Upper lobe of left lung (tissue), 6 donors: ENCODE measurements at regions not wholly inside any gene's neighbourhood (a gene's known extent, or its start where the extent isn't known, plus 50 kb on each side); places are given as distances from the start of the nearest gene placed in this dataset.

Experiments
- ATAC-seq, 2 donors: fragments of 200-7000 bp; cut with Tn5 transposase; one replicate each; pipeline ENCODE4 v1.9.1; 2022; ENCODE audit warnings: mild to moderate bottlenecking in 2 of 2, moderate library complexity in 2 of 2; ENCODE audit not compliant: low FRiP score in 2 of 2
- DNase-seq, 2 donors: peaks; one replicate each; pipeline ENCODE4 v3.0.0-alpha.2; 2019 to 2020
- H3K27ac ChIP-seq, 4 donors: fragments of 200-600 bp; sonication (generic); one replicate each; pipeline ENCODE4 v1.5.1; 2016 to 2019
- H3K27me3 ChIP-seq, 4 donors: fragments of 200-600 bp; sonication (generic); one replicate each; pipeline ENCODE4 v1.5.1; 2017 to 2019
- H3K36me3 ChIP-seq, 4 donors: fragments of 200-600 bp; sonication (generic); one replicate each; pipeline ENCODE4 v1.5.1; 2016 to 2019
- H3K4me1 ChIP-seq, 4 donors: fragments of 200-600 bp; sonication (generic); one replicate each; pipeline ENCODE4 v1.5.1; 2018 to 2019
- H3K4me3 ChIP-seq, 4 donors: fragments of 200-600 bp; sonication (generic); one replicate each; pipeline ENCODE4 v1.5.1; 2017 to 2019; ENCODE audit warnings: mild to moderate bottlenecking in 2 of 4, moderate library complexity in 1 of 4
- H3K9me3 ChIP-seq, 4 donors: fragments of 200-600 bp; sonication (generic); one replicate each; pipeline ENCODE4 v1.5.1; 2018 to 2019
- EP300 ChIP-seq, 4 donors: sonication (generic); formaldehyde crosslinking; IDR thresholded peaks; one replicate each; pipeline ENCODE4 v1.5.1; 2017; ENCODE audit warnings: antibody characterized with exemption in 4 of 4, control low read depth in 2 of 4
- POLR2A ChIP-seq, 4 donors: fragments of 450-650 bp; IDR thresholded peaks; one replicate each; pipeline ENCODE4 v1.5.1; 2016 to 2017; ENCODE audit warnings: antibody characterized with exemption in 4 of 4, mild to moderate bottlenecking in 2 of 4
- POLR2AphosphoS5 ChIP-seq, 2 donors: sonication (generic); formaldehyde crosslinking; IDR thresholded peaks; one replicate each; pipeline ENCODE4 v1.5.1; 2017; ENCODE audit warnings: antibody characterized with exemption in 2 of 2
- WGBS, 2 donors: methylation state at CpG; one replicate each; pipeline ENCODE4 v1.1.5; 2017 to 2018; 5-methylcytosine and 5-hydroxymethylcytosine counted together
- TF ChIP-seq, protein P1 (sequence below), 6 experiments: fragments of 450-650 bp in 4 of 6; fragments of 200-600 bp in 2 of 6; sonication (generic) in 2 of 6; IDR thresholded peaks; one replicate each; pipeline ENCODE4 v1.5.1; 2016 to 2019; ENCODE audit warnings: antibody characterized with exemption in 6 of 6
- donor health status: DM: no; HTN: no; CAD: no; lungs with moderate emphysema.
- donor health status: DM: no; HTN: yes; CAD: no; lungs with severe emphysema.

DNA sequence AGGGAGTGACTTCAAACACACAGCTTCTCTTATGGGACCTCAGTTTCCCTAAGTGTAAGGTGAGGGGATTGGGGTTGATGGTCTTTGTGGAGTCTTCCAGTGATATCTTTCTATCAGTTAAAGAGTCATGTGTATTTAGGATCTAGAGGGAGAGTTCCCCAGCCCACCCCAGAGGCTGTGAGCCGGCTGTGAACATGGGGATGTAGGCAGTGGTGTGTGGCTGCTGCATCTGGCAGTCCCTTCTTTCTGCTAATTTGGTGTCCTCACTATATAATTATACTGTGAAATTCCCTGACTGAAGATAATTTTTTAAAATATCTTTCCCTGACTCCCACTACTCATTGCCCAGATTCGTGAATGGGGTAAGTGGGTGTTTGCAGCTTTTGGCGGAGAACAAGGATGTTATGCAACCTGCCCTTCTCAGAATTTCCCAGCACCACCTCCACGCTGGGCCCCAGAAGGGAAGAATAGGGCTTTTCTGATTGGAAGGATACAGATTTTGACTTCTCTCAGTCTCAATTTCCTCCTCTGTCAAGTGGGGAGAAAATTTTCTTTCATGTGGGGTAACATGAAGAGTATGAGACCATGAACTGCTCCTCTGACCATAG, 79.0 kb upstream of the RASGRF1 start:
- no peak overlapping the region for H3K4me3 ChIP-seq
- TF ChIP-seq, protein P1, sequence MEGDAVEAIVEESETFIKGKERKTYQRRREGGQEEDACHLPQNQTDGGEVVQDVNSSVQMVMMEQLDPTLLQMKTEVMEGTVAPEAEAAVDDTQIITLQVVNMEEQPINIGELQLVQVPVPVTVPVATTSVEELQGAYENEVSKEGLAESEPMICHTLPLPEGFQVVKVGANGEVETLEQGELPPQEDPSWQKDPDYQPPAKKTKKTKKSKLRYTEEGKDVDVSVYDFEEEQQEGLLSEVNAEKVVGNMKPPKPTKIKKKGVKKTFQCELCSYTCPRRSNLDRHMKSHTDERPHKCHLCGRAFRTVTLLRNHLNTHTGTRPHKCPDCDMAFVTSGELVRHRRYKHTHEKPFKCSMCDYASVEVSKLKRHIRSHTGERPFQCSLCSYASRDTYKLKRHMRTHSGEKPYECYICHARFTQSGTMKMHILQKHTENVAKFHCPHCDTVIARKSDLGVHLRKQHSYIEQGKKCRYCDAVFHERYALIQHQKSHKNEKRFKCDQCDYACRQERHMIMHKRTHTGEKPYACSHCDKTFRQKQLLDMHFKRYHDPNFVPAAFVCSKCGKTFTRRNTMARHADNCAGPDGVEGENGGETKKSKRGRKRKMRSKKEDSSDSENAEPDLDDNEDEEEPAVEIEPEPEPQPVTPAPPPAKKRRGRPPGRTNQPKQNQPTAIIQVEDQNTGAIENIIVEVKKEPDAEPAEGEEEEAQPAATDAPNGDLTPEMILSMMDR (IDR thresholded peaks at IDR 0.05): no peak
- TF ChIP-seq POLR2AphosphoS5 (IDR thresholded peaks at IDR 0.05) (no peak), POLR2A (IDR thresholded peaks at IDR 0.05) (no peak), EP300 (IDR thresholded peaks at IDR 0.05) (no peak)
- ATAC-seq: no peak
- H3K27ac ChIP-seq: no peak overlapping the region
- DNase-seq: no peak
- WGBS, 2 donors: 43 to 45% methylated on average over 4 of the region's 4 CpGs
- no peaks in the 10 kb centered on the region for H3K36me3 ChIP-seq
- peaks cover 0 to 8% (median 0%) of the 10 kb centered on the region in 4 donors for H3K4me1 ChIP-seq
- H3K9me3 ChIP-seq: no peaks in the 10 kb centered on the region
- H3K27me3 ChIP-seq: no peaks in the 10 kb centered on the region

DNA sequence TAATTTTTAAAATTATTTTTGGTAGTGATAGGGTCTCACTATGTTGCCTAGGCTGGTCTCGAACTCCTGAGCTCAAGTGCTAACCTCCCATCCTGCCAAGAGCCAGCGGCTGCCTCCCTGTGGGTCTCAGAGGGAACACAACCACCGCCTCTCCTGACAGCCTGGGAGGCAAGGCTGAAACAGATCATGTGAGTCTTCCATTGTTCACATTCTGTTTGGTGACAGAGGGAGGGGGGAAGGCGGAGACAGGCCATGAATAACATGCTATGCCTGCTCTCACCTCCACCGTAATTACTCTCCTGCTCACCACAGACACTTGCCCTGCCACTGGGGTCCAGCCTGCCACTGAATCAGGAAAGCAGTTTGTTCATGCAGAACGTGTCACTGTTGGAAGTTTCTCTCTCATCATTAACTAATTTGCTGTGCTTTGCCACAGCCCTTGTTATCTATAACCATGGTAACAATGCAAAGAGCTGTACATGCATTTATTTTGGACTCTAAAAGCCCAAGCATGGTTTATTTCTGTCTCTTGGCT, 78.4 kb upstream of the RASGRF1 start:
- WGBS, 2 donors: 27 to 36% methylated on average over 6 of the region's 6 CpGs
- Histone ChIP-seq H3K27me3 (no peaks in the 10 kb centered on the region), H3K4me1 (peaks cover 0 to 8% (median 0%) of the 10 kb centered on the region in 4 donors), H3K27ac (no peak overlapping the region), H3K36me3 (no peaks in the 10 kb centered on the region), H3K4me3 (no peak overlapping the region), H3K9me3 (no peaks in the 10 kb centered on the region)
- no peak for TF ChIP-seq EP300 (IDR thresholded peaks at IDR 0.05)
- TF ChIP-seq POLR2AphosphoS5 (IDR thresholded peaks at IDR 0.05): no peak
- TF ChIP-seq, protein P1 (IDR thresholded peaks at IDR 0.05): no peak
- ATAC-seq (no peak), DNase-seq (no peak)

DNA sequence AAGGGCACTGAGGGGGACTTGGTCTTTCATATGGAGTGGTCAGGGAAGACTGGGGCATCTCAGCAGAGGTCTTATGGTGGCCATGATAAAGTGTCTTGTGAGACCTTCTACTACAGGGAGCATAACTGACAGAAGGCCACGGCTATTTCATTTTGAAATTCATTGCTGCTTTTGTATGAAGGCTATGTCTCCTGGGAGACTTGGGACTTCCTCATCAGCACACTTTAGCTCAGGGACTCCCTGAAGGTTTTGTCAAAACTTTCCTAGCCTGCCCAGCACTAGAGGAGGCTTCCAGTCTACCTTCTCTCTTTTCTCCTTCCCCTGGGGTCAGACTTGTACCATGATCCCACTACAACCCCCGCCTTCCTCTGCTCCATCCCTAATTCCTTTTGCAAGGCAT, 77.2 kb upstream of the RASGRF1 start:
- Histone ChIP-seq H3K4me3 (no peak overlapping the region), H3K27ac (no peak overlapping the region), H3K9me3 (no peaks in the 10 kb centered on the region), H3K36me3 (no peaks in the 10 kb centered on the region), H3K27me3 (no peaks in the 10 kb centered on the region), H3K4me1 (peaks cover 0 to 8% (median 0%) of the 10 kb centered on the region in 4 donors)
- TF ChIP-seq POLR2A (IDR thresholded peaks at IDR 0.05) (no peak), POLR2AphosphoS5 (IDR thresholded peaks at IDR 0.05) (no peak), EP300 (IDR thresholded peaks at IDR 0.05) (no peak)
- TF ChIP-seq, protein P1 (IDR thresholded peaks at IDR 0.05): no peak
- 79 to 89% methylated on average over 2 of the region's 2 CpGs for WGBS, 2 donors
- ATAC-seq: no peak
- DNase-seq: no peak

DNA sequence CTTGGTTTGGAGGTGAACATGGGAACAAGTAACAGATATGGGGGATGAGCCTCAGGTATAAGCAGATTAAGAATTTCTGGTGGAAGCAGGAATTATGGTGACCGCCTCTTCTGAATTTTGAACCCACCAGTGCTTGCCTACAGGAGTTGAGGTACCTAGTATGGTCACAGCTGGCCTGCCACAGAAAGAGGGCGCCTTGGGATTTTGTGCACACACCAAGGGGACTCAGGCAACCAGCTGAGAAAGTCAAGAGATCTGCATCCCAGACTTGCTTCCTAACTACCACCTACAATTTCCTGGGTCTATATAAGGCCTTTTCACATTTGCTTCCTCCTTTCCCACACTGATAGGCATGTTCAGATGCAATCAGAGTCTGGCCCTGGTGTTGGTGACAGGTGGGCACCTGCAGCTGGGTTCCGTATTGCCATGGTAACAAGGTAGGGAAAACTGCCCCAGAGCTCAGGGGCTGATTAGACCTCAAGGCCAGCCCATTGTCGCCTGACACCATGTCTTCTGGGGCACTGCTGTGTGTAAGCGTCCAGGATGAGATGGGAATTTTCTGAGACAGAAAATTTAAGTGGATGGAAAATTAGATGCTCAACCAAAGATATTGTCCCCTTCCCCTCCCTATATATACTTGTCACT, 75.9 kb upstream of the RASGRF1 start:
- H3K9me3 ChIP-seq: no peaks in the 10 kb centered on the region
- no peak overlapping the region for H3K4me3 ChIP-seq
- H3K4me1 ChIP-seq: peaks cover 0 to 8% (median 0%) of the 10 kb centered on the region in 4 donors
- H3K27ac ChIP-seq: no peak overlapping the region
- TF ChIP-seq EP300 (IDR thresholded peaks at IDR 0.05): no peak
- no peak for TF ChIP-seq POLR2A (IDR thresholded peaks at IDR 0.05)
- TF ChIP-seq, protein P1 (IDR thresholded peaks at IDR 0.05): no peak
- TF ChIP-seq POLR2AphosphoS5 (IDR thresholded peaks at IDR 0.05): no peak
- no peaks in the 10 kb centered on the region for H3K27me3 ChIP-seq
- no peaks in the 10 kb centered on the region for H3K36me3 ChIP-seq
- WGBS, 2 donors: 88 to 95% methylated on average over 4 to 5 of the region's 5 CpGs
- no peak for ATAC-seq
- DNase-seq: no peak
